ENCODE measurements at regions not wholly inside any gene's neighbourhood (a gene's known extent, or its start where the extent isn't known, plus 50 kb on each side); places are given as distances from the start of the nearest gene placed in this dataset.

- DNase-seq = no peak
These were observed 162.0 kb upstream of the SOX4 start for GRCh38 chr6:21431526-21431925.

- no peak for DNase-seq
These were observed 156.9 kb upstream of the SOX4 start for GRCh38 chr6:21436625-21437024.

GRCh38 chr6:21437581-21437980, 156.0 kb upstream of the SOX4 start:
- no peak for DNase-seq

- DNase-seq = no peak
These were observed 155.1 kb upstream of the SOX4 start for GRCh38 chr6:21438237-21438985.

DNA sequence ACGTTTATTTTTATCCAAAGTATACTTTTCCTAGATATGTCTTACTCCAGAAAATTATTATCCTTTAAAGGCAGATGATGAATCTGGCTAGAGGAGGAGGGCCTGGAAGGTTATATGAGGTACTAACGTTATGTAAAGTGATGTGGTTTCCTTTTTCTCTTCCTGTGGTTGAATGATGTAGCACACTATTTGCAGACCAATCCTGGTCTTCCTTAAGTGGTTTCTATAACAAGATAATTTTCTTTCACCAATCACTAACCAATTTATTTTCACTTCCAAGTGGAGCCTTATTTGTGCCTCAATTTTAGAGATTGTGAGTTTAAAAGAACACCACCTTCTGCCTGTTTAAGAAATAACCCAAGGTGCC, 154.6 kb upstream of the SOX4 start:
- DNase-seq = no peak

DNA sequence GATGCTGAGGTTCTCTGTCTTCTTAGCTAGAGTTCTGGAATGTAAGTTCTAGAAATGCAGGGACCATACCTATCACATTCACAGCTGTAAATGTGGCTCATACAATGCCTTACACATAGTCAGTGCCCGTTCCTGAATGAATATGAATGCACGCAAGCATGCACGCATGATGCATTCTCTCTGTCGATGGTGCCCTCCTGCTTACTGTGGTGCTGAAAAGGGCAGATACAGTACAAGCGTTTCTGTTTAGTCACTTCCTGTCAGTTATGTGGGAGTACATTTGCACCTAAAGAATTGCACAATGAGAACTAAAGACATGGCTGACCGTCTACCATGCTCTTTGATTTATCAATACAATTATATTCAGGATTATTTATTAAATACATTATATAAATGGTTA, 152.2 kb upstream of the SOX4 start:
- no peak for DNase-seq

GRCh38 chr6:21442874-21443273, 150.7 kb upstream of the SOX4 start:
- DNase-seq = no peak

GRCh38 chr6:21444711-21445260, 148.8 kb upstream of the SOX4 start:
- no peak for DNase-seq

GRCh38 chr6:21447987-21448386, 145.6 kb upstream of the SOX4 start:
- no peak for DNase-seq

DNA sequence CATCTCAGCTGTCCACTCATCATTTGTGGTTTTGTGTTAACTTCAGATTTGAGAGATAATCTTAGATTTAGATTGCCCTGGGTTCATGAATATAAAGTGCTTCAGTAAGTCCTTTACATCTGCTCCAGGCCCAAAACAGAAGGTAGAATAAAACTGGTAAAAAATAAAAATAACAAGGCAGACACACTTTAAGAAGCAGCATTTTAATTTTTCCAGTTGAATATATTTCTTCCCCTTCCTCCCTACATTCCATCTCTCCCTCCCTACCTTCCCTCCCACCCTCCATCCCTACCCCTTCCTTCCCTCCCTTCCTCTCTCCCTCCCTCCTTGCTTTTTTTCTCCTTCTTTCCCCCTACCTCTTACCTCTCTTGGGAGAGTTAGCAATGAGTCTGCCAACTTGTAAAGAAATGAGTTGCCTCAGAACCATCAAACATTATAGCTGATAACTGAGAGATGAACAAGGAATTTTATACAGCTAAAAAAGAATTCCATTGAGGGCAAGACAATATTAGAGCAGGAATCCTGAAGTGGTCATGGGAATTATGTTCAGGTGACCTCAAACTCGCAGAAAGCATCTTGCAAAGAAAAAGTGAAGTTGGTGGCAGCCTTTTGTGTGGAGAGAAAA, 145.0 kb upstream of the SOX4 start:
- no peak for DNase-seq

DNA sequence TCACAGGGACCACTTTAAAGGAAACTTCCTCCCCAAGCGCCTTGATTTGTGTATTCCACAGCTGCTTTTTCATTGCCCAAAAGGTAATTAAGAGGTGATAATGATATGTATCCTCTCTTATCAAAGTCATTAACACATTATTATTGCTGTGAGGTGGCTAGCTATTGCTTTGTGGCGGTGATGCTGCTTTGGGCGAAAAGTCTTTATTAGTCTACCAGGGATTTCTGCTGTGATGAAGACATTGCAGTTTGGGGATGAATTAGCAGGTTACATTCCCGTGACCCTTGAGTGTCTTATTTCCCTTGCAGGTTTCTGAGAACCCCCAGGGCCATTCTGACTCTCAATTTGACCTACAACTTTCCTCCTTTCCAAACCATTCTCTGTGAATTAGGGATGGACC, 143.4 kb upstream of the SOX4 start:
- DNase-seq = no peak

GRCh38 chr6:21450628-21451027, 142.9 kb upstream of the SOX4 start:
- no peak for DNase-seq

- DNase-seq = no peak
These were observed 142.0 kb upstream of the SOX4 start for GRCh38 chr6:21451546-21452013.

DNA sequence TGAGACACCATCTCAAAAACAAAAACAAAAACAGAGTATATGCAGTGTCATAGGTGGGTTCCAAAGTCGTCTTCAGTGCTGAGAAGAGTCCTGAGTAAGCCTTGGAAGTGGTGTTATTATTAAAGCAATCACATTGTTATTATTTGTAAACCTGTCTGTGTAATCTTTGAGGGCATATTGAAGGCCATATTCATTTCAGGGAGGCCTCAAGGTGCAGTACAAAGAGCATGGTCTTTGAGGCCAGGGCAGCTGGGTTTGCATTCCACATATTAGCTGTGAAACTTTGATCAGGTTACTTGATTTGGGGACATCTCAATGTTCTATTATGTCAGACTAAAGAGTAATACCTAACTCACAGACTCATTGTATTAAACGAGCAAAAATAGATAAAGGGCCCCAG, 139.3 kb upstream of the SOX4 start:
- DNase-seq = no peak

GRCh38 chr6:21455071-21455470, 138.5 kb upstream of the SOX4 start:
- DNase-seq = peak; percentile 57

GRCh38 chr6:21457647-21458046, 135.9 kb upstream of the SOX4 start:
- DNase-seq = no peak

- DNase-seq = no peak
These were observed 133.9 kb upstream of the SOX4 start for GRCh38 chr6:21459641-21460040.

- no peak for DNase-seq
These were observed 131.6 kb upstream of the SOX4 start for GRCh38 chr6:21461844-21462518.

- no peak for DNase-seq
These were observed 131.1 kb upstream of the SOX4 start for GRCh38 chr6:21462519-21462852.

DNA sequence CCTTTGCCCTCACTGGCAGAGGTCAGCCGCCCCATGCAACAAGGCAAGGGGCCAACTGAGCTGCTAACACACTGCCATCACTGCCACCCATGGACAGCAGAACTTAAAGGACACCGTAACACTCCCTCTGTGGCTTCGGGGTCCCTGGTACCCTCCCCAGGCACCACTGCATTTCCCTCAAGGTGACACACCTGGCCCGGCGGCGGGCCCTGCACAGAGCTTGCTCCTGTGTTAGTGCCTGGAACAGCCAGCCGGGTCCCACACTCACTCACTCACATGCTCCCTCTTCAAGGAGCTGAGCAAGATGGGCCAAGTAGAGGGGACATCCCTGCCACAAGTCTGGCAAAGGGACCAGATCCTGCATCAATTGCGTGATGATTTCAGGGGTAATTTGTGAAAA, 126.5 kb upstream of the SOX4 start:
- no peak for DNase-seq

- DNase-seq = no peak
These were observed 125.1 kb upstream of the SOX4 start for GRCh38 chr6:21468461-21468860.

GRCh38 chr6:21469213-21469612, 124.3 kb upstream of the SOX4 start:
- DNase-seq = no peak

- no peak for DNase-seq
These were observed 117.4 kb upstream of the SOX4 start for GRCh38 chr6:21476112-21476511.

DNA sequence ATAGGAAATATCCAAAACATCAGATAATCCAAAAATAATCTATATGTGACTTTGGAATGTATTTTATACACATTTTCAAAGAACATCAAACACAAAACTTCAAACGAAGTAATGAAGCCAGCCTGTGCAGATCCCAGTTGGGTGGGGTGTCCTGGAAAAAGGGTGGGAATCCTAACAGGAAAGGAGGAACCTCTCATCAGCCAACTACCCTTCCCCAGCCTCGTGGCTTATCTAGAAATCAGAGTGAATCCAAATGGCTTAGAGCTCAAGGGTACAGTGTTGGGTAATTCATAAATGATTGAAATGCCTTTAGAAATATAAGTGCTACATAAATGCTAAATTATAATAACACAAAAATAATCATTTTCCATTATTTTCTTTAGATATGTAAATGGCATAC, 115.1 kb upstream of the SOX4 start:
- no peak for DNase-seq

Measured in NCI-H345 (cell line).